H1 (cell line): ENCODE measurements at regions not wholly inside any gene's neighbourhood (a gene's known extent, or its start where the extent isn't known, plus 50 kb on each side); places are given as distances from the start of the nearest gene placed in this dataset.
A peak's percentile ranks its signal among the peaks of the same experiment; 100 is the strongest.

Experiments
- CTCF ChIA-PET: fragments of 300-600 bp; sonication (Branson Sonifier 250); formaldehyde crosslinking; loops from one replicate; lab custom pipeline; 2021; ENCODE audit not compliant: partially characterized antibody; lab: Charles Lee
- POLR2A ChIA-PET: fragments of 300-600 bp; sonication (Branson Sonifier 250); formaldehyde crosslinking; loops from one replicate; lab custom pipeline; 2021; ENCODE audit warnings: inconsistent platforms; ENCODE audit not compliant: partially characterized antibody; lab: Charles Lee
- DNase-seq, 2 experiments: peaks; one replicate each; pipeline versions ENCODE4 v3.0.0 to v3.0.0-alpha.2; 2010 to 2022; ENCODE audit warnings: low spot score in 2 of 2, low read depth in 1 of 2, mixed read lengths in 1 of 2
- FAIRE-seq: peaks from 2 replicates; lab custom pipeline; 2011; peaks lifted over from hg19 to GRCh38; lab: Jason Lieb, UNC
- H2AFZ ChIP-seq: 2 replicates; pipeline ENCODE4 v1.8.1; 2012; ENCODE audit warnings: low read length, inconsistent platforms
- H2AK5ac ChIP-seq: 2 replicates; pipeline ENCODE4 v1.6.1; 2013; ENCODE audit warnings: low read depth, low read length
- H2BK120ac ChIP-seq: replicated peaks from 2 replicates; pipeline ENCODE3; 2013; ENCODE audit warnings: low read depth, low read length, inconsistent platforms
- H2BK12ac ChIP-seq: 2 replicates; pipeline ENCODE4 v1.6.1; 2013; ENCODE audit warnings: low read depth, low read length
- H2BK15ac ChIP-seq: 2 replicates; pipeline ENCODE4 v1.6.1; 2013; ENCODE audit warnings: low read length
- H2BK20ac ChIP-seq: 2 replicates; pipeline ENCODE4 v1.6.1; 2013; ENCODE audit warnings: low read length
- H2BK5ac ChIP-seq: 2 replicates; pipeline ENCODE4 v1.6.1; 2013; ENCODE audit warnings: low read depth, low read length
- H3K14ac ChIP-seq: 2 replicates; pipeline ENCODE4 v1.6.1; 2013; ENCODE audit warnings: inconsistent platforms; ENCODE audit not compliant: insufficient read length
- H3K18ac ChIP-seq: 2 replicates; pipeline ENCODE4 v1.6.1; 2013; ENCODE audit warnings: low read length; ENCODE audit errors: extremely low read depth
- H3K23ac ChIP-seq: 2 replicates; pipeline ENCODE4 v1.6.1; 2013; ENCODE audit warnings: inconsistent platforms; ENCODE audit not compliant: insufficient read length
- H3K23me2 ChIP-seq: 2 replicates; pipeline ENCODE4 v1.6.1; 2013; ENCODE audit warnings: low read depth, low read length
- H3K27ac ChIP-seq: 2 replicates; pipeline ENCODE4 v1.6.1; 2011; ENCODE audit warnings: low read depth, low read length, inconsistent platforms
- H3K27me3 ChIP-seq, 4 experiments: replicated peaks in 1 of 4; 1 replicate in 1 of 4; 2 replicates in 3 of 4; pipeline versions ENCODE4 v1.6.1 to v1.8.1; 2011 to 2013; ENCODE audit warnings: low read length in 3 of 4, mild to moderate bottlenecking in 3 of 4, inconsistent platforms in 2 of 4, mixed read lengths in 2 of 4, moderate library complexity in 1 of 4; ENCODE audit not compliant: control insufficient read depth in 3 of 4, insufficient read depth in 3 of 4; ENCODE audit errors: extremely low read depth in 1 of 4
- H3K36me3 ChIP-seq, 4 experiments: 2 replicates each; pipeline versions ENCODE4 v1.6.1 to v1.8.1; 2011 to 2013; ENCODE audit warnings: mild to moderate bottlenecking in 4 of 4, low read length in 3 of 4, moderate library complexity in 2 of 4, control low read depth in 1 of 4, inconsistent platforms in 1 of 4; ENCODE audit not compliant: insufficient read depth in 4 of 4, control insufficient read depth in 2 of 4
- H3K4ac ChIP-seq: replicated peaks from 2 replicates; pipeline ENCODE3; 2013; ENCODE audit warnings: low read length, low read depth, mixed read lengths, inconsistent platforms; ENCODE audit not compliant: insufficient read length
- H3K4me1 ChIP-seq, 4 experiments: replicated peaks in 1 of 4; 1 replicate in 1 of 4; 2 replicates in 3 of 4; pipeline versions ENCODE4 v1.6.1 to v1.8.1; 2011 to 2013; ENCODE audit warnings: low read length in 3 of 4, inconsistent platforms in 2 of 4, mixed read lengths in 1 of 4; ENCODE audit not compliant: insufficient read depth in 4 of 4, control insufficient read depth in 3 of 4
- H3K4me2 ChIP-seq, 2 experiments: 2 replicates each; pipeline versions ENCODE4 v1.6.1 to v1.8.1; 2011 to 2013; ENCODE audit warnings: low read depth in 2 of 2, low read length in 2 of 2, control low read depth in 1 of 2, inconsistent platforms in 1 of 2, mild to moderate bottlenecking in 1 of 2; ENCODE audit not compliant: insufficient read depth in 1 of 2
- H3K4me3 ChIP-seq, 4 experiments: fragments of 200-600, 300-600 bp in 1 of 4; sonication (generic), shearing (Covaris generic), sonication (Bioruptor Twin) in 1 of 4; 2 replicates each; pipeline versions ENCODE4 v1.5.1 to v1.8.1; 2011 to 2016; ENCODE audit warnings: low read length in 4 of 4, low read depth in 3 of 4, control low read depth in 2 of 4, inconsistent platforms in 2 of 4, mild to moderate bottlenecking in 2 of 4, mixed read lengths in 1 of 4, moderate library complexity in 1 of 4; ENCODE audit not compliant: insufficient read depth in 2 of 4; ENCODE audit errors: extremely low read depth in 1 of 4
- H3K56ac ChIP-seq: replicated peaks from 2 replicates; pipeline ENCODE3; 2013; ENCODE audit warnings: low read depth, mild to moderate bottlenecking, mixed read lengths, low read length, inconsistent platforms; ENCODE audit not compliant: insufficient read length
- H3K79me1 ChIP-seq: 2 replicates; pipeline ENCODE4 v1.6.1; 2013; ENCODE audit warnings: low read depth, low read length, control low read depth
- H3K79me2 ChIP-seq, 2 experiments: 2 replicates each; pipeline versions ENCODE4 v1.6.1 to v1.8.1; 2012 to 2013; ENCODE audit warnings: low read length in 2 of 2, mild to moderate bottlenecking in 2 of 2, inconsistent platforms in 1 of 2; ENCODE audit not compliant: insufficient read depth in 2 of 2, control insufficient read depth in 1 of 2
- H3K9ac ChIP-seq, 4 experiments: replicated peaks in 1 of 4; 1 replicate in 1 of 4; 2 replicates in 3 of 4; pipeline versions ENCODE4 v1.6.1 to v1.8.1; 2011 to 2013; ENCODE audit warnings: low read depth in 3 of 4, low read length in 3 of 4, control low read depth in 2 of 4, mild to moderate bottlenecking in 2 of 4, moderate library complexity in 2 of 4, inconsistent platforms in 1 of 4; ENCODE audit errors: extremely low read depth in 1 of 4
- H3K9me3 ChIP-seq, 2 experiments: 2 replicates each; pipeline versions ENCODE4 v1.6.1 to v1.8.1; 2012 to 2013; ENCODE audit warnings: mild to moderate bottlenecking in 2 of 2, moderate library complexity in 2 of 2, control low read depth in 1 of 2, inconsistent platforms in 1 of 2, low read depth in 1 of 2, low read length in 1 of 2, mixed read lengths in 1 of 2; ENCODE audit not compliant: insufficient read depth in 2 of 2
- H4K20me1 ChIP-seq, 2 experiments: replicated peaks in 1 of 2; 2 replicates each; pipeline versions ENCODE3 to v1.8.1; 2011 to 2013; ENCODE audit warnings: inconsistent platforms in 2 of 2, low read length in 2 of 2, mild to moderate bottlenecking in 1 of 2; ENCODE audit not compliant: insufficient read depth in 2 of 2, control insufficient read depth in 1 of 2
- H4K5ac ChIP-seq: 2 replicates; pipeline ENCODE4 v1.6.1; 2013; ENCODE audit warnings: low read length, low read depth, mixed read lengths, inconsistent platforms; ENCODE audit not compliant: insufficient read length
- H4K8ac ChIP-seq: 2 replicates; pipeline ENCODE4 v1.8.0; 2013; ENCODE audit warnings: mild to moderate bottlenecking, moderate library complexity, low read length, inconsistent platforms; ENCODE audit not compliant: insufficient read depth; ENCODE audit errors: extremely low read depth
- H4K91ac ChIP-seq: replicated peaks from 2 replicates; pipeline ENCODE3; 2013; ENCODE audit warnings: low read length, mixed read lengths, inconsistent platforms; ENCODE audit not compliant: insufficient read length
- ATF3 ChIP-seq: IDR thresholded peaks from 2 replicates; pipeline ENCODE4 v1.6.1; 2011; ENCODE audit warnings: low read depth, mild to moderate bottlenecking, low read length; ENCODE audit not compliant: insufficient read depth
- CHD1 ChIP-seq: IDR thresholded peaks from 2 replicates; pipeline ENCODE4 v1.6.1; 2012; ENCODE audit warnings: low read depth, low read length, improper control_type of control experiment
- E2F6 ChIP-seq: IDR thresholded peaks from 2 replicates; pipeline ENCODE4 v1.6.1; 2012; ENCODE audit warnings: inconsistent platforms
- JUN ChIP-seq: IDR thresholded peaks from 2 replicates; pipeline ENCODE4 v1.6.1; 2011; ENCODE audit warnings: low read depth, mild to moderate bottlenecking, improper control_type of control experiment, low read length
- MAFK ChIP-seq: IDR thresholded peaks from 2 replicates; pipeline ENCODE4 v1.6.1; 2012; ENCODE audit warnings: low read depth, mild to moderate bottlenecking, improper control_type of control experiment, low read length
- RFX5 ChIP-seq: IDR thresholded peaks from 2 replicates; pipeline ENCODE4 v1.6.1; 2011; ENCODE audit warnings: low read depth, low read length, improper control_type of control experiment, borderline replicate concordance
- SIN3A ChIP-seq, 2 experiments: IDR thresholded peaks in 1 of 2; conservative IDR thresholded peaks in 1 of 2; 2 replicates each; pipeline ENCODE4 v1.6.1; 2011 to 2012; ENCODE audit warnings: low read length in 2 of 2, improper control_type of control experiment in 1 of 2, low read depth in 1 of 2, mild to moderate bottlenecking in 1 of 2
- SUZ12 ChIP-seq: fragments of 200-600 bp; sonication (generic); IDR thresholded peaks from 2 replicates; pipeline ENCODE4 v1.6.1; 2012; ENCODE audit warnings: mild to moderate bottlenecking, inconsistent platforms, low read length, moderate library complexity, mixed read lengths
- TEAD4 ChIP-seq: IDR thresholded peaks from 2 replicates; pipeline ENCODE4 v1.6.1; 2012; ENCODE audit warnings: low read depth, low read length, inconsistent platforms, mixed read lengths
- ZNF274 ChIP-seq: IDR thresholded peaks from 2 replicates; pipeline ENCODE4 v1.7.0; 2012; ENCODE audit warnings: low read length, borderline replicate concordance; ENCODE audit errors: extremely low read depth
- whole genome bisulfite sequencing, 2 experiments: shearing (Covaris generic) in 1 of 2; methylation state at CpG; one replicate each; pipeline versions ENCODE4 v1.1.6 to v1.1.7; 2013 to 2015; ENCODE audit warnings: low lambda C conversion rate in 2 of 2, mixed read lengths in 2 of 2, inconsistent platforms in 1 of 2, low coverage in 1 of 2, missing lambda C conversion rate in 1 of 2; ENCODE audit not compliant: insufficient replicate concordance in 2 of 2, insufficient coverage in 1 of 2, insufficient read length in 1 of 2; ENCODE audit errors: extremely low coverage in 1 of 2, missing lambda C conversion rate in 1 of 2; 5-methylcytosine and 5-hydroxymethylcytosine counted together

DNA sequence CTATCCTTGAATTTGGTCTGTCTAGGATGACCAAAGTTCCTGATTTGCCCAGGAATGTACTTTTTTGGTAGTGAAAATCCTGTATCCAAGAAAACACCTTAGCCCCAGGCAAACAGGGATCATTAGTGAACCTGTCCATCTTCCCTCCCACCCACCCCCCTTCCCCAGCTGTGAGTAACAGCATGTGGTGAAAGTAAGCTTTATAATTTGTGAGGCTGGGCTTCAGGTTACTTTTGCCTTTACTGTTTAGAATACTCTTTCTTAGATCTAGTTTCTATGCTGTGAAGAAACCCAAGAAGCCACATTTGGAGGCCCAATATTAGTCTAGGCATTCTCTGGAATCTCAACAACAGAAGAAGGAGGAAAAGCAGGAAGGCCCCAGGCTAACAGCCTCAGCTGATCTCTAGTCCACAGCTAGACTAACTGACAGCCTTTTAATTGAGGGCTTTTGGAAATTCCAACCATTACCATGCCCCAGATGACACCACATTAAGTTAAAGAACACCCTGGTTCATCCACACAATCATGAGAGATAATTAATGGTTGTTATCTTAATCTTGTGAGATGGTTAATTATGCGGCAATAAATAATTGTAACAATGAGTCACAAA is 703.0 kb upstream of the NUDT12 start:
- ChIA-PET POLR2A (no interaction called here), CTCF (no interaction called here)
- H3K4me2 ChIP-seq = no peak overlapping the region; a peak in 1 of 4 replicates
- no peaks in the 10 kb centered on the region for H3K36me3 ChIP-seq
- H3K4me3 ChIP-seq = no peak overlapping the region
- peaks cover 0 to 5% (median 0%) of the 10 kb centered on the region in 4 experiments; a peak in 1 of 7 replicates for H3K4me1 ChIP-seq
- H4K20me1 ChIP-seq = no peaks in the 10 kb centered on the region
- FAIRE-seq (no peak), DNase-seq (no peak)
- H4K8ac ChIP-seq = no peak overlapping the region
- H3K23me2 ChIP-seq = no peaks in the 10 kb centered on the region
- no peaks in the 10 kb centered on the region for H3K27me3 ChIP-seq
- no peaks in the 10 kb centered on the region for H3K9me3 ChIP-seq
- no peak overlapping the region for H3K4ac ChIP-seq
- no peak overlapping the region for H3K27ac ChIP-seq
- H2BK5ac ChIP-seq = no peak overlapping the region
- peak overlapping the region; percentile 90 for H2AFZ ChIP-seq
- no peak overlapping the region for H3K56ac ChIP-seq
- no peak overlapping the region for H2BK20ac ChIP-seq
- H2BK120ac ChIP-seq = no peak overlapping the region
- TF ChIP-seq CHD1 = no peak
- no peak for TF ChIP-seq ZNF274
- no peak for TF ChIP-seq TEAD4
- no peak for TF ChIP-seq SUZ12
- no peak for TF ChIP-seq E2F6
- no peak for TF ChIP-seq MAFK
- TF ChIP-seq SIN3A (conservative IDR thresholded peaks at IDR 0.05 in 1 of 2, IDR thresholded peaks at IDR 0.05 in 1 of 2; ENCODE audit: low read depth in 1 of 2, low read length in 2 of 2) = no peak
- TF ChIP-seq RFX5 = no peak
- TF ChIP-seq ATF3 = no peak
- no peak for TF ChIP-seq JUN
- no peak overlapping the region for H3K23ac ChIP-seq
- H3K9ac ChIP-seq = no peak overlapping the region
- H3K14ac ChIP-seq = no peak overlapping the region
- H4K5ac ChIP-seq = no peak overlapping the region
- no peak overlapping the region for H2BK15ac ChIP-seq
- no peak overlapping the region for H2AK5ac ChIP-seq
- no peak overlapping the region for H2BK12ac ChIP-seq
- no peaks in the 10 kb centered on the region for H3K79me2 ChIP-seq
- 82% methylated on average over 1 of the region's 1 CpG; no CpG with 5 or more reads in 1 of the 2 experiments for WGBS, 2 experiments
- H3K79me1 ChIP-seq = no peaks in the 10 kb centered on the region
- no peak overlapping the region for H3K18ac ChIP-seq
- H4K91ac ChIP-seq = no peak overlapping the region
